CD4-positive, alpha-beta T cell (primary cell): ENCODE measurements at regions not wholly inside any gene's neighbourhood (a gene's known extent, or its start where the extent isn't known, plus 50 kb on each side); places are given as distances from the start of the nearest gene placed in this dataset.

ENCODE experiments used
- ATAC-seq: fragments of 200-7000 bp; cut with Tn5 transposase; one replicate; pipeline ENCODE4 v1.10.0; 2022; ENCODE audit warnings: mild to moderate bottlenecking; ENCODE audit not compliant: poor library complexity
- CTCF ChIA-PET: fragments of 350-600 bp; sonication (Branson Sonifier 250); formaldehyde crosslinking; loops from one replicate; lab custom pipeline; 2021; ENCODE audit warnings: antibody characterized with exemption, inconsistent platforms; lab: Charles Lee
- POLR2A ChIA-PET: fragments of 350-600 bp; sonication (Branson Sonifier 250); formaldehyde crosslinking; loops from one replicate; lab custom pipeline; 2021; ENCODE audit warnings: antibody characterized with exemption, inconsistent platforms; lab: Charles Lee
- DNase-seq, 14 experiments: peaks; one replicate each; pipeline ENCODE4 v3.0.0-alpha.2; 2013 to 2020; ENCODE audit warnings: mixed read lengths in 2 of 14
- H3K27ac ChIP-seq, 2 donors: one replicate each; pipeline versions ENCODE4 v1.5.1 to v1.7.0; 2013; ENCODE audit warnings: low read length in 2 of 2, low read depth in 1 of 2, mild to moderate bottlenecking in 1 of 2
- H3K27me3 ChIP-seq, 2 experiments: 1 replicate in 1 of 2; 2 replicates in 1 of 2; pipeline versions ENCODE4 v1.6.1 to v1.7.0; 2013; ENCODE audit warnings: low read length in 2 of 2, control low read depth in 1 of 2, mild to moderate bottlenecking in 1 of 2, moderate library complexity in 1 of 2; ENCODE audit not compliant: insufficient read depth in 2 of 2, control insufficient read depth in 1 of 2
- H3K36me3 ChIP-seq: one replicate; pipeline ENCODE4 v1.6.1; 2013; ENCODE audit warnings: low read length, control low read depth; ENCODE audit not compliant: insufficient read depth
- H3K4me1 ChIP-seq: one replicate; pipeline ENCODE4 v1.6.1; 2013; ENCODE audit warnings: low read length, control low read depth; ENCODE audit not compliant: insufficient read depth
- H3K4me3 ChIP-seq: one replicate; pipeline ENCODE4 v1.5.1; 2013; ENCODE audit warnings: mild to moderate bottlenecking, low read length, moderate library complexity
- H3K9me3 ChIP-seq, 2 experiments: 1 replicate in 1 of 2; 2 replicates in 1 of 2; pipeline versions ENCODE4 v1.6.1 to v1.7.0; 2013; ENCODE audit warnings: low read length in 2 of 2, mild to moderate bottlenecking in 2 of 2, control low read depth in 1 of 2, moderate library complexity in 1 of 2; ENCODE audit not compliant: control insufficient read depth in 1 of 2, insufficient read depth in 1 of 2
- H3K27ac Mint-ChIP-seq: one replicate; pipeline ENCODE4 v1.8.0; 2020; ENCODE audit warnings: mixed read lengths
- H3K27me3 Mint-ChIP-seq: one replicate; pipeline ENCODE4 v1.8.0; 2021; ENCODE audit warnings: mixed read lengths
- H3K36me3 Mint-ChIP-seq: one replicate; pipeline ENCODE4 v1.8.0; 2021; ENCODE audit warnings: low read depth, mixed read lengths
- H3K4me1 Mint-ChIP-seq: one replicate; pipeline ENCODE4 v1.8.0; 2021; ENCODE audit warnings: low read depth, mixed read lengths
- H3K4me3 Mint-ChIP-seq: one replicate; pipeline ENCODE4 v1.8.0; 2020; ENCODE audit warnings: mild to moderate bottlenecking, mixed read lengths
- H3K9me3 Mint-ChIP-seq: one replicate; pipeline ENCODE4 v1.8.0; 2020; ENCODE audit warnings: mixed read lengths
- CTCF ChIP-seq: fragments of 200-600 bp; IDR thresholded peaks from one replicate; pipeline ENCODE4 v1.8.0; 2022; ENCODE audit warnings: antibody characterized with exemption, mild to moderate bottlenecking
- intact Hi-C, 2 experiments: fragments of 100-400 bp; cut with DNase I in 1 of 2; cut with micrococcal nuclease in 1 of 2; formaldehyde crosslinking; loops; one replicate each; pipeline versions ENCODE4 v1.15.1 to v1.9.0; 2023 to 2025; cut with DNase I, micrococcal nuclease

GRCh38 chr13:68745502-68745901, 1362.1 kb upstream of the ATXN8OS start:
- intact Hi-C loops, result no loop called here
- H3K9me3 ChIP-seq, result peaks cover 0 to 6% of the 10 kb centered on the region in 2 experiments
- no peak overlapping the region for H3K27ac ChIP-seq
- peaks cover 5% of the 10 kb centered on the region for H3K9me3 Mint-ChIP-seq
- no peak for DNase-seq
- POLR2A ChIA-PET, result no interaction called here
- no peaks in the 10 kb centered on the region for H3K27me3 ChIP-seq
- H3K27me3 Mint-ChIP-seq, result no peaks in the 10 kb centered on the region
- CTCF ChIA-PET, result no interaction called here
- no peaks in the 10 kb centered on the region for H3K4me1 Mint-ChIP-seq
- ATAC-seq, result no peak
- no peak overlapping the region for H3K4me3 ChIP-seq
- TF ChIP-seq CTCF, result no peak
- no peak overlapping the region for H3K4me3 Mint-ChIP-seq
- H3K36me3 Mint-ChIP-seq, result no peaks in the 10 kb centered on the region
- no peak overlapping the region for H3K27ac Mint-ChIP-seq
- no peaks in the 10 kb centered on the region for H3K4me1 ChIP-seq
- H3K36me3 ChIP-seq, result no peaks in the 10 kb centered on the region

GRCh38 chr13:68736961-68737360, 1370.7 kb upstream of the ATXN8OS start:
- no peaks in the 10 kb centered on the region for H3K27me3 ChIP-seq
- H3K27ac ChIP-seq, result no peak overlapping the region
- ATAC-seq (no peak), DNase-seq (no peak)
- POLR2A ChIA-PET, result no interaction called here
- H3K27me3 Mint-ChIP-seq, result no peaks in the 10 kb centered on the region
- peaks cover 6% of the 10 kb centered on the region for H3K9me3 Mint-ChIP-seq
- intact Hi-C loops, result no loop called here
- H3K4me3 Mint-ChIP-seq, result no peak overlapping the region
- CTCF ChIA-PET, result no interaction called here
- no peak for TF ChIP-seq CTCF
- no peaks in the 10 kb centered on the region for H3K4me1 Mint-ChIP-seq
- H3K4me1 ChIP-seq, result no peaks in the 10 kb centered on the region
- H3K27ac Mint-ChIP-seq, result no peak overlapping the region
- H3K4me3 ChIP-seq, result no peak overlapping the region
- no peaks in the 10 kb centered on the region for H3K36me3 ChIP-seq
- H3K9me3 ChIP-seq, result no peaks in the 10 kb centered on the region
- no peaks in the 10 kb centered on the region for H3K36me3 Mint-ChIP-seq

GRCh38 chr13:68727798-68728197, 1379.8 kb upstream of the ATXN8OS start:
- CTCF ChIA-PET, result no interaction called here
- Mint-ChIP-seq H3K36me3 (no peaks in the 10 kb centered on the region), H3K27me3 (no peaks in the 10 kb centered on the region), H3K9me3 (peaks cover 9% of the 10 kb centered on the region), H3K4me3 (no peak overlapping the region), H3K4me1 (no peaks in the 10 kb centered on the region), H3K27ac (no peak overlapping the region)
- DNase-seq (no peak), ATAC-seq (no peak)
- no peaks in the 10 kb centered on the region for H3K27me3 ChIP-seq
- TF ChIP-seq CTCF, result no peak
- no peak overlapping the region for H3K27ac ChIP-seq
- H3K4me1 ChIP-seq, result no peaks in the 10 kb centered on the region
- H3K9me3 ChIP-seq, result peaks cover 0 to 8% of the 10 kb centered on the region in 2 experiments
- H3K36me3 ChIP-seq, result no peaks in the 10 kb centered on the region
- intact Hi-C loops, result no loop called here
- POLR2A ChIA-PET, result no interaction called here
- no peak overlapping the region for H3K4me3 ChIP-seq
